ENCODE measurements at regions not wholly inside any gene's neighbourhood (a gene's known extent, or its start where the extent isn't known, plus 50 kb on each side); places are given as distances from the start of the nearest gene placed in this dataset.
"Not testable (repeated sequence)": the region's sequence is repeated elsewhere in the genome, so short reads cannot be mapped to it uniquely, and the experiment has no call there.

GRCh38 chr15:96484412-96484811, 153.9 kb downstream of the NR2F2 start:
- TF ChIP-seq CTCF (optimal IDR thresholded peaks at IDR 0.05 in 1 of 3, IDR thresholded peaks at IDR 0.05 in 1 of 3, conservative IDR thresholded peaks at IDR 0.05 in 1 of 3; ENCODE audit: extremely low read depth in 1 of 3, insufficient read depth in 2 of 3, low read length in 3 of 3); EZH2 (IDR thresholded peaks at IDR 0.05; ENCODE audit: low read length): not testable (repeated sequence)
